T-helper 1 cell treated with Interleukin-12 subunit alpha and Interleukin-12 subunit beta and Interleukin-4 antibody, amounts not matched to agents 30 ng/mL and 1 ng/mL, for 36 hours (primary cell): ENCODE measurements at regions not wholly inside any gene's neighbourhood (a gene's known extent, or its start where the extent isn't known, plus 50 kb on each side); places are given as distances from the start of the nearest gene placed in this dataset.

Experiments used
- intact Hi-C: fragments of 100-400 bp; cut with micrococcal nuclease; formaldehyde crosslinking; loops from one replicate; pipeline ENCODE4 v1.15.1; 2024

GRCh38 chr10:43825421-43825820 is 176.7 kb upstream of the ZNF32 start:
- intact Hi-C loops, result no loop called here

- intact Hi-C loops, result no loop called here
These were observed 176.3 kb upstream of the ZNF32 start for GRCh38 chr10:43824934-43825333.

GRCh38 chr10:43822631-43823580 is 174.2 kb upstream of the ZNF32 start:
- intact Hi-C loops, result no loop called here

- intact Hi-C loops, result no loop called here
These were observed 172.4 kb upstream of the ZNF32 start for GRCh38 chr10:43821103-43821502.

GRCh38 chr10:43820663-43821062 is 172.0 kb upstream of the ZNF32 start:
- intact Hi-C loops, result no loop called here

- intact Hi-C loops, result loop anchor here (10.0 kb wide), 3 partner anchors 525 to 1185 kb away; partner anchors contain the start of gene ZNF33B
These were observed 171.0 kb upstream of the ZNF32 start for GRCh38 chr10:43819464-43820230.

- intact Hi-C loops, result loop anchor here (10.0 kb wide), 3 partner anchors 524 to 1184 kb away; partner anchors contain the start of gene ZNF33B
These were observed 170.0 kb upstream of the ZNF32 start for GRCh38 chr10:43818687-43819086.

- intact Hi-C loops, result loop anchor here (2.0 to 10.0 kb wide), 4 partner anchors 127 to 1183 kb away; partner anchors contain the start of gene ZNF33B
These were observed 168.7 kb upstream of the ZNF32 start for GRCh38 chr10:43817368-43817767.

- intact Hi-C loops, result loop anchor here (1.0 to 10.0 kb wide), 5 partner anchors 9 to 1182 kb away; partner anchors contain the start of gene ZNF33B
These were observed 168.0 kb upstream of the ZNF32 start for GRCh38 chr10:43816351-43817321.

- intact Hi-C loops, result loop anchor here (10.0 kb wide), 3 partner anchors 521 to 1181 kb away; partner anchors contain the start of gene ZNF33B
These were observed 166.7 kb upstream of the ZNF32 start for GRCh38 chr10:43815181-43815885.

- intact Hi-C loops, result loop anchor here (10.0 kb wide), 3 partner anchors 520 to 1180 kb away; partner anchors contain the start of gene ZNF33B
These were observed 166.0 kb upstream of the ZNF32 start for GRCh38 chr10:43814663-43815062.

GRCh38 chr10:43811871-43812270 is 163.2 kb upstream of the ZNF32 start:
- intact Hi-C loops, result loop anchor here (10.0 kb wide), 3 partner anchors 517 to 1177 kb away; partner anchors contain the start of gene ZNF33B

- intact Hi-C loops, result no loop called here
These were observed 160.7 kb upstream of the ZNF32 start for GRCh38 chr10:43809211-43809930.

GRCh38 chr10:43808136-43808535 is 159.5 kb upstream of the ZNF32 start:
- intact Hi-C loops, result no loop called here

GRCh38 chr10:43806831-43807640 is 158.4 kb upstream of the ZNF32 start:
- intact Hi-C loops, result loop anchor here (1.0 kb wide), 1 partner anchor 9 kb away; no protein-coding TSS in a partner anchor

- intact Hi-C loops, result no loop called here
These were observed 155.1 kb upstream of the ZNF32 start for GRCh38 chr10:43803791-43804190.

- intact Hi-C loops, result no loop called here
These were observed 154.5 kb upstream of the ZNF32 start for GRCh38 chr10:43802988-43803696.

GRCh38 chr10:43801626-43802025 is 152.9 kb upstream of the ZNF32 start:
- intact Hi-C loops, result no loop called here
